IPS-NIHi7 (cell line): ENCODE measurements at regions not wholly inside any gene's neighbourhood (a gene's known extent, or its start where the extent isn't known, plus 50 kb on each side); places are given as distances from the start of the nearest gene placed in this dataset.
"Not testable (repeated sequence)": the region's sequence is repeated elsewhere in the genome, so short reads cannot be mapped to it uniquely, and the experiment has no call there.

Source experiments
- DNase-seq: peaks from one replicate; pipeline ENCODE4 v3.0.0; 2012; ENCODE audit warnings: mixed read lengths; ENCODE audit errors: extremely low spot score

DNA sequence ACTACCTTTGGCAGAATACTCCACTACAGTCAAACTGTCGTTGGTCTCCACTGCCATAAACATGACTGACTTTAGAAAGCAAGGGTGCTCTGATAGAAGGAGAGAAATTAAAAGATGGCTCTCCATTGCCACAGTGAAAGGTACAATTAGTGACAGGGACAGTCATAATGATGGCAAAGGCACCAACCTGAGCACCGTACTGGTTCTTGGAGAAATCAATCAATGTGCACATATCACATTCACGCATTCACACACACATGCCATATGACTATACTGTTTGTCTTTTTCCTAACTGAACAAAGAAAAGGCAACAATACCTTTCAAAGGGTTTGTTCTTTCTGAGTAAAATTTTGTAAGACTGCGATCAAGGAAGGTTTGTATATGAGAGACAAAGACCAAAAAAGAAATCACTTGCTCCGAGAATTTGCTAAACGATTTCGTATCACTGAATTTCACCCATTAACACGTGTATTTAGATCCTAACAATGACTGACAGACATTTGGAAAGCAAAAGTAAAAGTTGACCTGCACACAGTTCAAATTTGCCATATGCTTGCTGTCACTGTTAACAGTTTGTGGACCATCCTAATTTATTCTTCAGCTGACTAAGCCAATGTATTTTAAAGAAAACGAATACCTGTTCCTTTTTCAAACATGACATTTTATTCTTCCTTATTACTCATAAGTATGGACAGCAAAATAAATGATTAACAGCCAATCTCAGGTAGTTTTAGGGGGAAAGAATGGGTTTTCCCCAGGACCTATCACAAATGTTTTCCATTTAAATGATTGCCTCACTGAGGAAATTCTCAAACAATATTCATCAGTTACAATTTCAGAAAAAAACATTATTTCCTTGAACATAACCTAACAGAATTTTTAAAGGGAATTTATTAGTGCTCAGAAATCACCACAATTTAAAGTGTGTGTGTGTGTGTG lies 644.4 kb downstream of the ZEB2 start:
- no peak for DNase-seq

DNA sequence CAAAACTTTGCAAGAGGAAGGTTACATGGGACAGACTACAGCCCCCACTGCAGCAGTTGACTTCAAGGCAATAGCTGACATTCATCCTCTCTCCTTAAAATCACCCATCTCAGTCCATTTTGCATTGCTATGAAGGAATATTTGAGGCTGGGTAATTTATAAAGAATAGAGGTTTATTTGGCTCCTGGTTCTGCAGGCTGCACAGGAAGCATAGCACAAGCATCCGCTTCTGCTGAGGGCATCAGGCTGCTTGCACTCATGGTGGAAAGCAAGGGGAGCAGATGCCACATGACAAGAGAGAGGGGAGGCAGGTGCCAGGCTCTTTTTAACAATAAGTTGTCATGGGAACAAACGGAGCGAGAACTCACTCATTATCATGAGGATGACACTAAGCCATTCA lies 646.0 kb downstream of the ZEB2 start:
- DNase-seq = no peak

DNA sequence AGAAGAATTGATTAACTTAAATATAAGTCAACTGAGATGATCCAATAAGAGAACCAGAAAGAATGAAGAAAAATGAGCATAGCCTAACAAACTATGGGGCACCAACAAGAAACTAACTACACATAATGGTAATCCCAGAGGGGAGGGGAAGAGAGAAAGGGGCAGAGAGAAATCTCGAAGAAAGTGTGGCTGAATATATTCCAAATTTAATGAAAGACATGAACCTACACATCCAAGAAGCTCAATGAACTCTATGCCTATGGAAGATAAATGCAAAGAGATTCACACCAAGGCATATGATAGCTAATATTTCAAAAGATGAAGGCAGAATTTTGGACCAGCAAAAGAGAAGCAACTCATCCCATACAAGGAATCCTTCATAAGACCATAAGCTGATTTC lies 649.2 kb downstream of the ZEB2 start:
- DNase-seq = no peak

DNA sequence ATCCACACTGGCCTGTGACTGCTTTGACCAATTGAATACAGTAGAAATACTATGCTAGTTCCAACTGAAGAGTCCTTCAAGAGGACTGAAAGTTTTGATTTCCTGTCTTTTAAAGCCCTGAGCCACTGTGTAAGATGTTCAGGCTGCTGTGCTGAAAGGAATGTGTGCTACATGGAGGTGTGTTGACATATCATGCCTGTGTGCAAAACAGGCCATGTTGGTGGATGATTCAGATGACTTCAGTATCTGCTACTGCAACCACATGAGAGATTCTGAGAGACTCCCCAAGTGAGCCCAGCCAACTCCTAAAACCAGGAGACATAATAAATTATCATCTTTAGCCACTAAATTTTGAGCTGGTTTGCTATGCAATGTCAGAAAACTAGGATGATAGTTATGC lies 662.9 kb downstream of the ZEB2 start:
- DNase-seq = no peak

DNA sequence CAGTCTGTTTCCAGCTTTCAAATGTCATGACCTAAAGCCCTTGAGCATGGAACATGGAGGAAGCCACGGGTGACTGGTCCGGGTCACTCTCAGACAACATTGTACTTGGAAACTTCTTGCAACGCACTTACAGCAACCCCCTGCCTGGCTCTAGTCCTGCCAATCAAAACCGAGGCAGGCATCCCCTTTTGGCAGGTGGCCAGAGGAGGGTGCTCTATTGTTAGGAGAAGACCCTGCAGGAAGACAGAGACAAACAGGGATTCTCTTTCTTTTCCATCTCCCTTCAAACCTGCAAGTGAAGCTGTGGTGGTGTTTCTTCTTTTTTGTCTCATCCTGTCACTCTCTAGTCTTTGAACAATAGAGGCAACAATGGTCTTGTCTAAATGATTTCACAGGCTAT lies 667.2 kb downstream of the ZEB2 start:
- peak; percentile 80 for DNase-seq

DNA sequence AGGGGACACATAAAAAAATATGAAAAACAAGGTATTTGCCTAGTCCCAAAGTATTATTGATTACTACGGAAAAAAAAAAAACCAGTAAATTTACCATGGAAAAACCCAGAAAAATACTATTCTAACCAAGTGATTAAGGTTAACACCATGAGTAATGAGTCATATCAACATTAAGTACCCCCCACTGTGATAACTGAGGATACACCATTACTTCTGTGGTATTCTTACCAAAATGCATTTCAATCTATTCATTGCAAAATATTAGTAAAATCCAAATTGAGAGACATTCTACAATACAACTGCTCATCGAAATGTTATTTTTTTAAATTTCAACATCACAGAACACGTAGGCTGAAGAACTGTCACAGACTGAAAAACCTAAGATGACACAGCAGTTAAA lies 669.8 kb downstream of the ZEB2 start:
- no peak for DNase-seq

DNA sequence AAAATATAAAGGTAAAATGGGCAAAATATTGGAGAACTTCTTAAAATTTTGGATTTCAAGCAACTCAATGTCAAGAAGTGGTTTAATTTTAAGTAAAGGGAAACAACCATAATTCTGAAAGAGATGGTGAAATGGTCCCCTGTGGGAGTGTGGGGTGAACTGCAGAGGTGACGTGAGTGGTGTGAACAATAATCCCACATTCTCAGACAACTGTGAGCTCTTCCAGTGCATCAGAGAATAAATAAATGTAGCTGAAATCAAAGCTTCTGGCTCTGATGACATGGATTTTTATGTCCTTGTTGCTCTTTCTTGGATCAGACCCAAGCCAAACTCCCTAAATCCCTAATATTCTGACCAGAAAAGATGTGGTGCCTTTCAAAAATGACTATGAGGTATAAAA lies 672.7 kb downstream of the ZEB2 start:
- DNase-seq = no peak

DNA sequence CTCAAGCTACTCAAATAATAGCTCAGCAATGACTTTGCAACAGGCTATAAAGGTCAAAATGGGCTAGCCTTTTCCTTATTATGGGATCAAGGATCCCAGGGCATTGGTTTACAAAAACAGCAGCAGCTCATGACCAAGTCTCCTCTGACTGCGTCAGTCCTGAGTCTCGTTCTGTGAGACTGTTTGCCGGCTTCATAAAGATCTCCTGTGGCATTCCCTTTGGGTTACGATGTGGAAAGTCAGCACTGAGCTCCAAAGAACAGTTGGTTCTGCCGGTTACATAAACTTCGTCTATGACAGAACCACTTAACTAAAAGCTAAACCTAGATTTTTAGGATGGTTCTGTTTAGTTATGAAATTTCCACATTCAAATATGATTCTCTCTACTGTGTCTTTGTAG lies 674.9 kb downstream of the ZEB2 start:
- no peak for DNase-seq

DNA sequence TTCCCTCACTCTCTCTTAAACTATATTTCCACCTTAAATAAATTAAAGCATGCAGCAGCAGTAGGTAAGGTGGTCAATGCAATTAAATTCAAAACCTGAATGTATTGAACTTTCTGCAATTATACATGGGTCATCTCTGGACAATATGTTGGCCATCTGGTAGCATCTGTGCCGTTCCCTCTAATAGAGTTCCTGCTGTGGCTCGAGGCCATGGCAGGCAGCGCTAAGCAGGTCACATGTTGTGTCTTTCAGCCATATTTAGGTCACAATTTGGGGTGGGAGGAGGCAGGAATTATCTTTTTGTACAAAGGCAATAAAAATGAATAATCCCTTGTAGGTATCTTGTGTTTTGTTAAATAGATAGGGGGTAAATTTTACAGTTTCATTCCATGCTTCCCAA lies 676.2 kb downstream of the ZEB2 start:
- DNase-seq = no peak

DNA sequence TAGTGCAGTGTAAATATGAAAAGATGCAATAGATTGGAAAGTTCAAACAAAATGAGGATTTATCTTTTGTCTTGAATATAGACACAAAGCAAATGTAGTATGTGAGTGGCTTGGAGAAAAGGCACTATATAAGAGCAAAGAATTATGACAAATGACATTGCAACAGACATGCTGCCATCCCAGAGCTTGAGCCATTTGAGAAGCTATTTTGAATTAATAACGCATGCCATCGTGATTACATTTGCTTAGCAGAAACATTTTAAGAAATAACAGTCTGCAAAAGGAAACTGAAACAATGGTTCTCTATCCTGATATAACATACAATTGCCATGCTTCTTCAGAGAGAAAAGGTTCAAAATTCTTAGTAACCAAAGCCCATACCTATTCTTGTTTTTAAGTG lies 677.1 kb downstream of the ZEB2 start:
- DNase-seq = no peak

DNA sequence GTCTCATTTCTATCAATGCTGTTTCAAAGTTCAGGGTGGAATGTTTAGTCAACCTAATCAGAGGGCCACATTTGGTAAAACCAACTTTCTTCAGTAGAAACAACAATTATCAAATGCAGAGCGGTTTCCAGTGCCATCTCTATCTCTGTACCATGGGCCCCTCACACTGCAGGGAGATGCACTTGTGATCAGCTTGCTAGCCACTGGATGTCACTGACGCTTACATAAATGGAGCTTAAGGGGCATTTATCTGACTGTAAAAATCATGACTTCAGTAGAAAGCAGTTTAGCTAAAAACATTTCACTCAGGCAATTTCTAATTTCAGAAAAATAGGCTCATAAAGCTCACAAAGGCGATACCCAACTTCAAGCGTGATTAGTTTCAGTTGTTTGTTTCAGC lies 678.0 kb downstream of the ZEB2 start:
- no peak for DNase-seq

DNA sequence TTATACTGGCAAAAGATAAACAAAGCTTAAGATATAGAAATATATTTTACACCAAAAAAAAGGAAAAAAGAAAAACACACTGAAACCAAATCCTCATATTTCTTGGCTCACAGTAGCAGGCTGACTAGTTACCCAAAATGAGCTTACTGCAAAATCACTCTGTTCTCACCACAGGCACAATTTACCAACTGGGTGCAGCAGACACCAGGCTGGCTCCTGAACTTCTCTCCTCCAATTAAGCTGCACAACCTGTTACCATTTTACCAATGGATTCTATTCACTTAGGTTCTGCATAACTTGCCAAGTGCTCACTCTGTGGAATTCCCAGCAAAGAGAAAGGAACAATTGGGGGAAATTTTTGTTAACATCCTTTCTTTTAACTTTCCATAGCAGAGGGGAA lies 679.3 kb downstream of the ZEB2 start:
- no peak for DNase-seq

DNA sequence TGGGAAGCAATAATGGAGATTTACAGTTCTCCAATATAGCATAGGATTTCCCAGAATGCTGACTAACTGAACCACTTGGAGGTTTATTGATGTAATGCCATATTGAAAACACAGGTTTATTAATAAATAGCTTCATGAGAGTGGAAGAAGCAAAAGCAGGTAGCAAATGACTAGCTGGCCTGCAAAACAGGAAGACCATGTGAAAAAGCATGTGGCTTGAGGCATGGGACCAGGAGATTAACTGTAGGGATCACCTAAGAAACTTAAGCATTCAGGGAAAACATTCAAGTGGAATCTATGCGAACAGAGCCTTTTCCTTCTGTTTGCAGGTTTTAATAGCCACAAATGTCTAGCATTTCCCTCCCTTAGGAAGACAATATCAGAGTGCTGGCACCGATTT lies 679.7 kb downstream of the ZEB2 start:
- DNase-seq = no peak

DNA sequence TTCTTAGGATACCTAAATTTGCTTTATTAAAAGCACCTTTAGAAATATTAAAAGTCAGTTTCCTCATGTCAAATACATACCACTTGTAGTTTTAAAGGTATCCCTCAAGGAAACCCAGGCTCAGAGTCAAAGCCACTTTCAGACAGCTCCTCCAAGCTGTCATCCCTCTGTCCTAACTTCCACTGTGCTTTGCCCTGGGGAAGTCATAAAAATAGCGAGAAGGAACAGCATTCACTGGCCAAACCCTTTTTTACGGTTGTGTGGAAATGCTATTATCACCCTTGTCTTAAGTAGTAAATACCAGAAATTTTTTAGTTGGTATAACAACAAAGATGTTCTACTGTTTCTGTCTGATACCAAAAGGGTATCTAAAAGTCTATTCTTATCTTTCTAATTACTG lies 680.5 kb downstream of the ZEB2 start:
- no peak for DNase-seq

DNA sequence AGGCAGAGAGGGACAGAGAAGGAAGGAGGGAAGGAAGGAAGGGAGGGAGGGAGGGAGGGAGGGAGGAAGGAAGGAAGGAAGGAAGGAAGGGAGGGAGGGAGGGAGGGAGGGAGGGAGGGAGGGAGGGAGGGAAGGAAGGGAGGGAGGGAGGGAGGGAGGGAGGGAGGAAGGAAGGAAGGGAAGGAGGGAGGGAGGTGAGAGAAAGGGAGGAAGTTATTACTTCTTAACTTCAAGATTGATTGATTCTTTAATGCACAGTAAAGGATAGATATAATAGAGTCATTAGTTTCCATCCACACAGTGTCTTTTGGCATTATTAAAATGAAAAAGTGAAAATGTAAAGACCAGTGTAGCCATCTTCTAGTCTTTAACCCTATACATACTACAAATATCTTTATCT lies 682.9 kb downstream of the ZEB2 start:
- DNase-seq = not testable (repeated sequence)

DNA sequence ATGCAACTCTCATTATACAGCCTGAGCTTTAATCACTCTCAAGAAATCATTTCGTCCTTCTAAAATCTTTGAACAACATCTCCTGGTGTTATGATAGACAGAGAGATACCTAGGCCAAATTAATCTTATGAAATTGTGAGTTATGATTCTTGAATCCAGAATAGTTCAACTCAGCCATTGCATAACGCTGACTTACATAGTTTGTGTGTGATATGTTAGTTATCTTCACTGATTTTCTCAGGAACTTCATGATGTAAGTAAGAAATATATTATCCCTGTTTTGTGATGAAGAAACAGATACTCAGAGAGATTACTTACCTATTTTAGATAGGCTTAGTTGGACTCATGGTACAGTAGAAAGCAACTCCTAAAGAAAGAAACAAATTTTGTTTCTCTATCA lies 684.4 kb downstream of the ZEB2 start:
- no peak for DNase-seq

DNA sequence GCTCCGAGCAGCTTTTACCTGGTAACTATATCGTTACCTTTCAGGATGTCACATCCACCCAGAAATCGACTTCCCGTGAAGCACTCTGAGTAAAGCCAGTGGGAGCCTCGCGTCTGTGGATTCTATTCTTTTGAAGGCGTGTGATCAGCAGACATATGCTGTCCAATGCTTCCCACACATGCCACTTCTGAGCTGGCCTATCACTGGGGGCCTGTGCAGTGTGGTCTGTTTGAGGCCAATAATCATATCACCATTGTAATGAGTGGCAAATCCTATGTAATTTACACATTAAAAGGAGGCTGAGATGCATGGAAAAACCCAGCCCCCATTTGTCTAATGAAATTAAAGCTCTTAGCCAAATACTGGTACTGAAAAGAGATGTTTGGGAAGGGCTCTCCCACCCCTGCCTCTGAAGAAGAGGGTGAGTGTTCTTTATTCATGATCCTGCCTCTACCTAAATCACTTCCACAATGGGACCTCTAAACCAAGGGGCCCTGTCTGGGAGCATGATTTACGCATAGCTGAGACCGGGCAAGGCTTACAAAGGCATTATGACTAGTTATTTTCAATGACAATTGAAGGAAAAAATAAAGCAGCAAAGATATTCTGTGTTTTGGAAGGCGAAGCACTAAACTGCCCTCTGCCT lies 686.8 kb downstream of the ZEB2 start:
- DNase-seq = no peak

DNA sequence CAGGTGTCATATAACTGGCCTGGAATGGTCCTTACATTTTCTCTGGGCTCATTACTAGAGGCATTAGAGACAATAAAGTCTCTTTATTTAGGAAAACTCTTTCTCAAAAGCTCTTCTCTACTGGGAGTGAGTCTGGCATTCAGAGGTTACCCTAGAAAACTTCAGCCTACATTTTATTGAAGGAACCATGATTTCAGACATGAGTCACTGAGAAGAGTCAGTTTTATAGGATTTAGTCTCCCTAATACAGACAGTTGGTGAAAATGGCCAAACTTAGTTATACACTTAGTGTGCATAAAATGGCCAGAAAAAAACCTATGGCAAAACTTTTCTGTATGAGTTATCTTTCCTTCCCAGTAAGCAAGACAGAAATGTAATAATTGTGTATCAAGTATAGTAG lies 689.4 kb downstream of the ZEB2 start:
- DNase-seq = no peak

DNA sequence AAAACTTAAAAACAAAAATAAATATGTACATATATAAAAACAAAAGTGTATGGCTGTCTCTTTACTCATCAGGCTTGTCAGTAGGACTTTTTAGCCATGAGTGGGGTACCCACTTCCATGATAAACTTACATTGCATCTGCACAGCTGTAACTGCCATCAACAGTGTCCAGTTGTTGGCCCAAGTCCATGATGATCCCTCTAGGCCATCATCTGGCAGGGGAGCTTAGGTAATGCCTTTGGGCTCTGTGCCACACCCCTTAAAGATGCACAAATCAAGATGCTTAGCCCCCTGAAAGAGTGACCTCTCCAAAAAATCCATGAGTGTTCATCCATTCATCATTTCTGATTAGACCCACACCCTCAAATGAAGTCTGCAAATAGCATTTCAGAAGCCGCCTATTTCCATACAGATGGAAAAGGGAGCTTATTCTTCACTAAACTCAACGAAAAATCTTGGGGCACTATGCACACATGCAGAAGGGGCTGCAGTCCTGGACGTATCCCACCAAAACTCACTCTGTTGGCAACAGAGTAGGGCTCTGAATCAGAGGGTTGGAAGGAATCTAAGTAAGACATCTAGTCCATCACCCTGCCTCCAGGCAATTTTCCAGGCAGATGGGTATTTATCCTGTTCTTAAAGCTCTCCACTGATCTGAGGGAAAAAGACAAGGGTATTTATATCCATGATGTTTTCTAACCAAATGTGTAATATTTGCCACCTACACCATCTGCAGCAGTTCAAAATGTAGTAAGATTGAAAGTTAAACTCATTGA lies 691.0 kb downstream of the ZEB2 start:
- no peak for DNase-seq

DNA sequence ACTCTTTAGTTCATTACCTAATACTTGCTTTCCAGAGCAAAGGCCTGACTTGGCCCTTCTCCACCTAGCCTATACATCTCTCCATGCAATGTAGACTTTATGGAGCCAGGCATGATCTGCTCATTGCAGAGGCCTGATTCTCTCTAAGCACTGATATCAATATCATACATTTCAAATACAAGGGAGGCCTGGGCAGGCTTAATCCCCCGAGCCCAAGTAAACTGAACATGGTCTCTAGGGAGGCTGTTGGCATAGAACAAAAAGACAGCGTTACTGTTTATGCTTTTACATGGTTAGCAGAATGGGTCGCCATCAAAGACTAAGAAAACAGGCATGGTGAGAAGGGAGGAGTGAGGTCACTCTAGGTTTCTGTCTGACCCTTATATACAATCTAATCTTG lies 695.1 kb downstream of the ZEB2 start:
- no peak for DNase-seq

DNA sequence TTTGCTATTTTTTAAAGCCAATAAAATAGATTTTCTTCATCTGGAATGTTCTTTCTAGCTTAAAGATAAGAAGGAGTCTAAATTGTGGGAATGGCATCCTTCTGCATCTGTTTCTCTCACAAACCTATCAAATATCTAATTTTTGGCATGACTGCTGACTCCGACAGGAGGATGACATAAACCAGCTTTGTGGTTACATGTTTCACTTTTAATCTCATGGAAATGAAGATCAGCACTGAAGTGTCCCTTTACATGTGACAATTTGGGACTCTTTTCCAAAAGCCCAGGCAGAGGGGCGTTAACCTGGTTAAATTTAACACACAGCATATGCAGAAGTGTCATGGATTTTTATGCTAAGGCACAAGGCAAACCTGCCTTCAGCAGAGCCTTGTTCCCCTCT lies 694.7 kb downstream of the ARHGAP15 start:
- no peak for DNase-seq

DNA sequence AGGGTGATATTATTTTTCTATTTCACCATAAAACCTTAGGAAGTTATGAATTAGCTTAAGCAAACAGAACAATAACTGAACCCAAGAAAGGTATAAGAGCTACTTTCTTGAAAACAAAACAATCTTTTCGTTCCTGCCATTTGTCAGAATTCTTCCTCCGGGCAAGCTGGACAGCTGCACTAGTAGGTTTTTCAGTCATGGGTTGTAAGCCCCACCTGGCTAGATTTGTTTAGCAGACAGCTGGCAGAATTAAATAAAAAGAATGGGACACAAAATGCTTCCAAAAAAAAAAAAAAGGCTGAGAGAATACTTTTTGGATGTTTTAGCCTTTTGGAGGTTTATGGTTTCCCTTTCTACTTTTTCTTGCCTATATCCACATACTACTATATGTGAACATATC lies 694.1 kb downstream of the ARHGAP15 start:
- DNase-seq = no peak

DNA sequence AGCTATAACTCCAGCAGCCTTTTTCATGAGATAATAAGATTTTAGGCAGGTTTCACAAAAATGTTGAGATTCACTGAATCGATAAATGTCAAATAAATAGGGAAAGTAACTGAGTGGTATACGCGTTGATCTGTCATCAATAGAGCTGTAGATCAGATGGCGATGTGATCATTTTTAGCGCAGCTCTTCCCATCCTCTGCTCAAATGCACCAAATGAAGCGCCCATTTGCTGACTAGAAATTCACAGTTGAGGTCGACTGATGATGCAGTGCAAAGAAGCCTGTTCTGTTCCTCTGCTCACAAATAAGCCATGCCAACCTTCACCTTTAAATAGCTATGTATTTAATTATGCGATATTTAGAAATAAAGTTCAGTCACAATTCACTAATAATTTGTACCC lies 693.5 kb downstream of the ARHGAP15 start:
- no peak for DNase-seq
